GM18502 (cell line): ENCODE measurements at regions not wholly inside any gene's neighbourhood (a gene's known extent, or its start where the extent isn't known, plus 50 kb on each side); places are given as distances from the start of the nearest gene placed in this dataset.
A peak's percentile ranks its signal among the peaks of the same experiment; 100 is the strongest.
"Not testable (repeated sequence)": the region's sequence is repeated elsewhere in the genome, so short reads cannot be mapped to it uniquely, and the experiment has no call there.

Experiments used
- ATAC-seq: cut with Tn5 transposase; IDR thresholded peaks from one replicate; pipeline ENCODE4 v1.9.1; 2021; ENCODE audit warnings: mild to moderate bottlenecking; ENCODE audit not compliant: unreplicated experiment, poor library complexity

DNA sequence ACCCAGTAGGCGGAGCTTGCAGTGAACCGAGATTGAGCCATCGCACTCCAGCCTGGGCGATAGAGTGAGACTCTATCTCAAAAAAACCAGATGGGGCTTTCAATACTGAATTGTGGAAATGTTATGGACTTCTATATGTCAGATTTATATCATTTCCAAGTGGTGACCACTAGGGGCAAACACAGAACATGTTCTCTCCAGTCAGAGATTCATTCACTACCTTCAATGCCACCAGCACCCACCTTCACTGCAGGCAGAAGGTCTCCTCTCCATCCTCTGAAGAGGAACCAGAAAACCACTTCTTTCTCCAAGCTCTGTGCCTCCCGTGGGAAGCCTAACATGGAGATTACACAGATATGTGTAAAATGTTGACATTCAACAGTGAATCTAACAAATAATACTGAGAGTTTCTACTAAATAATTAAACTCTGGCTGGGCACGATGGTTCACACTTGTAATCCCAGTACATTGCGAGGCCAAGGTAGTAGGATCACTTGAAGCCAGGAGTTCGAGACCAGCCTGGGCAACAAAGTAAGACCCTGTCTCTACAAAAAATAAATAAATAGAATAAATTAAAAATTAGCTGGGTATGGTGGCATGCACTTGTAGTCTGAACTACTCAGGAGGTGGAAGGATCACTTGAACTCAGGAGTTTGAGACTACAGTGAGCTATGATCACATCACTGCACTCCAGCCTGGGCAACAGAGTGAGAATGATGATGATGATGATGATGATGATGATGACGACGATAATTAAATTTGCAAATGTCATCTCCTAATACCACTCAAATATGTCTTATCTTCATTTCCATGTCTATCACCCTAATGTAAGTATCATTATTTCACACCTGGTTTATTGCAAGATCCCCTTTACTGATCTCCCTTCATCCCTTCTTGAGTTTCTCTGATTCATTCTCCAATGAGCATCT is 151.1 kb downstream of the ZNF281 start:
- peak; percentile 54 for ATAC-seq

- ATAC-seq = no peak
Observed at GRCh38 chr1:200257235-200257634, 152.6 kb downstream of the ZNF281 start.

- not testable (repeated sequence) for ATAC-seq
Observed at GRCh38 chr1:200254602-200255001, 155.2 kb downstream of the ZNF281 start.

- ATAC-seq = peak; percentile 72
Observed at GRCh38 chr1:200253774-200254495, 155.9 kb downstream of the ZNF281 start.

DNA sequence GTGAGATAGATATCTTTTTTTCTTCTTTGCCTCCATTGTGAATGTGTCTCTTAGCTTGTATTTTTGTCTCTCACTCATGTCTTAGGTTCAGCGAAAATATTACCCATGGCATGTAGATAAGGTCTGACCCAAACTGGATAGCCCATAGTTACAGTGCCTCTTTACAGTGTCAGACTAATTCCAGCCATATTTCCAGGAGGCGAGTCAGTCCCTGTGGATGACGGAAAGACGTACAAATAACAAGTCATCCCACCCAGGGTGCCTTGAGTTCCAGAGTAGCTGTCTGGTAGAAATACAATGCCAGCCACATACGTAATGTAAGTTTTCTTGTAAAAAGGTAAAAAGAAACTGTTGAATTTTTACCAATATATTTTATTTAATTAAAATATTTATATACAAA is 157.3 kb downstream of the ZNF281 start:
- ATAC-seq = no peak

GRCh38 chr1:200250469-200250868 is 159.4 kb downstream of the ZNF281 start:
- no peak for ATAC-seq

DNA sequence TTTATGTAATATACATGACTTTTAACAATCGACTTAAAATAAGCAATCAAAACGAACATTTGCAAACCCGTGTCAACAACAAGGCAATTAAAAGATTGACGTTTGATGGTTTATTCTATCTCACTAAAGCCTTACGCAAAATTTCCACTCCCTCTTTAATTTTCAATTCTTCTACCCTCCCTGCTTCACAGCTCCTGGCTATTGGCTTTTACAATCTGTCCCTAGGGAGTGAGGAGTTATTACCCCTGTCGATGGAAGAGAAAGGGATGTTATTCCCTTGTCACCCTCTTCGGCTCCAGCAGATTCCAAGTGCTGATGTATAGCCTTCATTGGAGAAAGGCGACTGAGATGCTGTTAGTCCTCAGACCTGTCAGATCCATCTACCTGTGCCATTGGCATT is 161.3 kb downstream of the ZNF281 start:
- no peak for ATAC-seq

DNA sequence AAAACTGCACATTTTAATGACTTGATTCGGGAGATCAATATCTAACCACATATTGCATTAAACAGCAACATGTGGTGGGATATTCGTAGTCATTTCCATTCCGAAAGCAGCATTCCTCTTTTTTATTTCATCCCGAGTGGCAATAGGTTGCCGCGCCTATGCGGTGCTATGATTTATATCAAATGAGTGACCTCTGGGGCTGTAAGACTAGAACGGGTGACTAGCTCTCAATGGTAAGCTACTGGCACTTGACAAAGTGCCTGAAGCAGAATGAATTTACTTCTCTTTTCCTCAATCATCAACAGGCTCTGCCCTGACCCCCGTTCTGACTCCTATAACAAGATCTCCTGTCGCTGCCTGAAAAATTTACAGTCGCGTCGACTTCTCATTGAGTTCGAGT is 162.3 kb downstream of the ZNF281 start:
- ATAC-seq = no peak

DNA sequence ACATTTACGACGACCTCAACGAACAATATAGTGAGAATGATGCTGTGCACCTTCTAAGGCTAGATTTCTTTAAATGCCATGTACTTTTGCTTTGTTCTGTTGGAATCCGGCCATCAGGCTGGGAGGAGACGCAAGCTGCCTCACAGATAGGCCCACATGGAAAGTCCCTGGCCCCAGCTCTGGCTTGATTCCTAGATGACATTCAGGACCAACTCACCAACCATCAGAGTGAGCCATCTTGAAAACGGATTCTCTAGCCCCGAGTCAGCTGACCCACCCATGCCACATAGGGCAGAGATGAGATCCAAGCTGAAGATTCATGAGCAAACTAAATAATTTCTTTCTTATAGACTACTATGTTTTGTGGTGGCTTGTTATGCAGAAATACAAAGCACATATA is 164.4 kb downstream of the ZNF281 start:
- no peak for ATAC-seq

GRCh38 chr1:200243042-200243437 is 166.8 kb downstream of the ZNF281 start:
- ATAC-seq = no peak

GRCh38 chr1:200242110-200243041 is 167.5 kb downstream of the ZNF281 start:
- ATAC-seq = no peak

- ATAC-seq = no peak
Observed at GRCh38 chr1:200240656-200241055, 169.2 kb downstream of the ZNF281 start.

DNA sequence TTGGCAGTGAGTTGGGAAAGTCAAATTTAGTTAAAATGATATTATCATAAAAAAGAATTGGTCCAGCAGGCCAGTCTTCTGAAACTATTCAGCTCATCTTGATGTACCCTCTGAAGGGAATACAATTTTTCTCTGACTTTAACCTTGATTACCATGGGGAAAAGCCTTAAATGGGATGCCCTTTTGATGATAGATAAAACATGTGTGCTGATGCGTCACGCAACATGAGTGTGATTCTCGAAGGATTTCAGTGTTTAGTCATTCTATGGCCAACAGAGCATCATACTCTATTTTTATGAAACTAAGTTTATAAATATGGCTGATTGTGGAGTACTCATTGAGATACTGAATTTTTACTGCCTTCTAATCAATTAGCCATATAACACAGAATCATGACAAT is 171.5 kb downstream of the ZNF281 start:
- no peak for ATAC-seq

DNA sequence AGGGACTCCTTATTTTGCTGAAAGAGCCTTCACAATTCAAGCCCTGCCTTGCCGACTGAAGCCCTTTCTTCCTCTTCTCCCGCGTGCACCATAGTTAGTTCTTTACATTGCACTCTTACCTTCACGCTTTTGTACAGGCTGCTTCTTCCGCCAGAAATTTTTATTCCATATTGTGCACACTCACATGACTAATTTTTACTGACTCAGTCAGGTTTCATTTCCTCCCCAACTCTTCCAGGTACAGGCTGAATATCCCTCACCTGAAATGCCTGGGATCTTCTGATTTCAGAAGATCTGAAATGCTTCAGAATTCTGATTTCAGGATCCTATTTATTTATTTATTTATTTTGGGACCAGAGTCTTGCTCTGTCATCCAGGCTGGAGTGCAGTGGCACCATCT is 172.8 kb downstream of the ZNF281 start:
- ATAC-seq = no peak

DNA sequence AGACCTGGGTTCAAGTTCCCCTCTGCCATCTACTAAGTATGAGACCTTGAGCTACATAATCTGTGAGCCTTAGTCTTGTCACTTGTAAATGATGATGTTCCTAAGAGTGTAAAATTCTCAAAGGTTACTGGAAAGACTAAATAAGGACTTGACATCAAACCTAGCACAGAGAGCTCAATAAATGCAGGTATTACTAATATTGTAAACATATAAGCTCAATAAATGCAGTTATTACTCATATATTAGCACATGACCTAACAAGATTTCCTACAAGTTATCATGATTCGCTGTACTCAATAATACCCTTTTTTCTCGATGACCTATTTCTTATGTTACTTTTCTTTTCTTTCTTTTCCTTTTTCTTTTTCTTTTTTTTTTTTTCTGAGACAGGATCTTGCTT is 174.9 kb downstream of the ZNF281 start:
- no peak for ATAC-seq

DNA sequence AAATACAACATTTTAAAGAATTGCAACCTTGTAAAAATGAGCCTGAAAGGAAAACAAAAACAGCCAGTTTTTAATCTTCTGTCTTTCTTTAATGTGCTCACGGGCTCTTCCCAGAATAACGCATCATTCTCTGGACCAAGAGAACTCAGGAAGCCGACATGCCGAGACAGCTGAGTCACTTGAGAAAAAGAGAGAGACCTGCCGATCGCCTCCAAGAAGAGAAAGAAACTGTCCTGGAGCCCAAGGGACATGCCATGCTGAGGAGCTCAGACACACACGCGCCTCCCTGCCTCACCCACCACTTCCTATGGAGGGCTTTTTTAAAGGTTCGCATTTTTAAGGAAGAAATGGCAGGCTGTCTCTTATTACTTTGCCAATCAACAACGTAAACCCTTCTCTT is 176.4 kb downstream of the ZNF281 start:
- no peak for ATAC-seq

- ATAC-seq = no peak
Observed at GRCh38 chr1:200231787-200232231, 178.0 kb downstream of the ZNF281 start.

DNA sequence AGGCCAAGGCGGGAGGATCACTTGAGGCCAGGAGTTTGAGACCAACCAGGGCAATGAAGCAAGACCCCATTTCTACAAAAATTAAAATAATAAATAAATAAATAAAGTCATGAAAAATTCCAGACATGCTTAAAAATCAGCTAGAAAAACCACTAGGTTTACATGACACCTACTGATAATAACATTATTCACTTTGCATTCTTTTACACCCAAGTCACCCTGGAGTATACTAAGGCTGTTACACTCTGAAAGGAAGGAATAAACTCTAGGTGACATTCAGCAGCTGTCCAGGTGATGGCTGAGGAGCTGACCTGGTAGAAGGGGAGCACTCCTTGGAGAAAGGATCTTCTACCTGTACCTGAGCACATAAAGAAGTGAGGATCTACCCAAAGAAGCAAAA is 179.2 kb downstream of the ZNF281 start:
- no peak for ATAC-seq

DNA sequence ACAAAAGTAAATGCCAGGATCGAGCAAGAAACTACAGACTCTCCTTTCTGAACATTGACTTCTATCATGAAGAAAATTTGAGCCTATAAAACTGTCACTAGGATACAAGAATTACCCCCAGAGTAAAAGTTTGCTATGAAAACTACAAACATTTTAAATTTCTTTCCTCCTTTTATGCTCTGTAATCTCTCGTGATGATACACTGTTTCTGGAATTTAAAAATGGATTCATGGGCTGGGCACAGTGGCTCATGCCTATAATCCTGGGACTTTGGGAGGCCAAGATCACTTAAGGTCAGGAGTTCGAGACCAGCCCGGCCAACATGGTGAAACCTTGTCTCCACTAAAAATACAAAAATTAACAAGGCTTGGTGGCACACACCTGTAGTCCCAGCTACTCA is 181.3 kb downstream of the ZNF281 start:
- ATAC-seq = no peak

DNA sequence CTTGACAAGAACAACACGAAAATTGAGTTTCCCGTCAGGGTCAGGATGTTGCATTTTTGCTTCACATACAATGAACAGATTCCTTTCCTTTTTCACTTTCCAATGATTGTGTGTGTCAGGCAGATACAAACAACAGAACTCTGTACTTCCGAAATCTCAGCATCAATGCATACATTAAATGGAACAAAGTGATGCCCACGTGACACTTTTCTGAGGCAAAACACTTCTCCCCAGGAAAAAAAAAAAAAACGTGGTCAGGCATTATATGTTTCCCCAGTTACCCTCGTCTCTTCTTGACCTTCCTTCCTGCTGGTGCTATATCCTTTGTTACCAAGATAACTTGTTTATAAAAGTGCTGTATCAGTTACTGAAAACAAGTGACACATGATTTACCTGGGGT is 181.8 kb downstream of the ZNF281 start:
- no peak for ATAC-seq
